HEK293T (cell line): ENCODE measurements at regions not wholly inside any gene's neighbourhood (a gene's known extent, or its start where the extent isn't known, plus 50 kb on each side); places are given as distances from the start of the nearest gene placed in this dataset.

Source experiments
- CTCF ChIA-PET: fragments of 350-600 bp; formaldehyde crosslinking; extraction: SDS; loops from one replicate; lab custom pipeline; 2021; ENCODE audit warnings: antibody characterized with exemption, inconsistent platforms; lab: Yijun Ruan, JAX
- POLR2A ChIA-PET: fragments of 350-600 bp; formaldehyde crosslinking; extraction: SDS; loops from one replicate; lab custom pipeline; 2020; ENCODE audit warnings: antibody characterized with exemption, inconsistent platforms; lab: Yijun Ruan, JAX
- DNase-seq: peaks from one replicate; pipeline ENCODE4 v3.0.0; 2012; ENCODE audit warnings: mixed read lengths; ENCODE audit errors: extremely low spot score
- ARNT ChIP-seq: fragments of 450-650 bp; IDR thresholded peaks from 2 replicates; pipeline ENCODE4 v1.6.1; 2017; ENCODE audit warnings: mild to moderate bottlenecking
- BHLHE40 ChIP-seq: fragments of 450-650 bp; IDR thresholded peaks from 2 replicates; pipeline ENCODE4 v1.6.1; 2016; ENCODE audit warnings: mild to moderate bottlenecking, moderate library complexity, borderline replicate concordance
- CTBP1 ChIP-seq: fragments of 450-650 bp; IDR thresholded peaks from 2 replicates; pipeline ENCODE4 v1.6.1; 2016; ENCODE audit warnings: borderline replicate concordance
- ELF4 ChIP-seq: fragments of 450-650 bp; IDR thresholded peaks from 2 replicates; pipeline ENCODE4 v1.6.1; 2017; ENCODE audit warnings: antibody characterized with exemption
- FOXA1 ChIP-seq: fragments of 450-650 bp; IDR thresholded peaks from 2 replicates; pipeline ENCODE4 v1.6.1; 2016; ENCODE audit warnings: mild to moderate bottlenecking
- FOXK2 ChIP-seq: fragments of 450-650 bp; IDR thresholded peaks from 2 replicates; pipeline ENCODE4 v1.6.1; 2016; ENCODE audit warnings: mild to moderate bottlenecking
- FOXM1 ChIP-seq: fragments of 450-650 bp; IDR thresholded peaks from 2 replicates; pipeline ENCODE4 v1.6.1; 2017; ENCODE audit warnings: mild to moderate bottlenecking, borderline replicate concordance
- HDGF ChIP-seq: fragments of 450-650 bp; IDR thresholded peaks from 2 replicates; pipeline ENCODE4 v1.6.1; 2017; ENCODE audit warnings: antibody characterized with exemption, borderline replicate concordance
- L3MBTL2 ChIP-seq: fragments of 450-650 bp; conservative IDR thresholded peaks from 2 replicates; pipeline ENCODE4 v1.6.1; 2016; ENCODE audit warnings: mild to moderate bottlenecking
- LEF1 ChIP-seq: fragments of 450-650 bp; IDR thresholded peaks from 2 replicates; pipeline ENCODE4 v1.6.1; 2017; ENCODE audit warnings: mild to moderate bottlenecking, borderline replicate concordance
- NFRKB ChIP-seq: fragments of 450-650 bp; IDR thresholded peaks from 2 replicates; pipeline ENCODE4 v1.6.1; 2016; ENCODE audit warnings: mild to moderate bottlenecking, moderate library complexity
- PKNOX1 ChIP-seq: fragments of 450-650 bp; IDR thresholded peaks from 2 replicates; pipeline ENCODE4 v1.6.1; 2016
- SP1 ChIP-seq: fragments of 450-650 bp; IDR thresholded peaks from 2 replicates; pipeline ENCODE4 v1.6.1; 2017
- SUZ12 ChIP-seq: fragments of 450-650 bp; IDR thresholded peaks from 2 replicates; pipeline ENCODE4 v1.6.1; 2016; ENCODE audit warnings: mild to moderate bottlenecking
- TARDBP ChIP-seq: fragments of 450-650 bp; IDR thresholded peaks from 2 replicates; pipeline ENCODE4 v1.6.1; 2016
- ZNF384 ChIP-seq: fragments of 450-650 bp; IDR thresholded peaks from 2 replicates; pipeline ENCODE4 v1.6.1; 2016

GRCh38 chr1:58887059-58887458 lies 103.2 kb upstream of the JUN start:
- ChIA-PET POLR2A (no interaction called here), CTCF (no interaction called here)
- no peak for DNase-seq
- TF ChIP-seq ZNF384 (no peak), ARNT (no peak), ELF4 (no peak), PKNOX1 (no peak), TARDBP (no peak), LEF1 (no peak), HDGF (no peak)

GRCh38 chr1:58888833-58889232 lies 105.0 kb upstream of the JUN start:
- no peak for DNase-seq
- TF ChIP-seq ARNT (no peak), NFRKB (no peak), FOXA1 (no peak), SUZ12 (no peak), SP1 (no peak)
- ChIA-PET CTCF (no interaction called here), POLR2A (interaction anchor here (1.5 kb wide), 1 partner anchor 108 kb away, joined by 3 read pairs; no protein-coding TSS in a partner anchor)

GRCh38 chr1:58890113-58890512 lies 106.3 kb upstream of the JUN start:
- ChIA-PET POLR2A (interaction anchor here (1.5 kb wide), 1 partner anchor 109 kb away, joined by 3 read pairs; no protein-coding TSS in a partner anchor), CTCF (no interaction called here)
- DNase-seq, result no peak
- TF ChIP-seq LEF1, result no peak
- no peak for TF ChIP-seq SUZ12
- TF ChIP-seq FOXA1, result no peak
- TF ChIP-seq L3MBTL2, result no peak
- no peak for TF ChIP-seq PKNOX1
- TF ChIP-seq ZNF384, result no peak

GRCh38 chr1:58890609-58891008 lies 106.8 kb upstream of the JUN start:
- no peak for DNase-seq
- ChIA-PET POLR2A (interaction anchor here (0.9 kb wide), 1 partner anchor 107 kb away, joined by 3 read pairs; the partner anchor contains the start of gene JUN), CTCF (no interaction called here)
- TF ChIP-seq LEF1 (no peak), ZNF384 (no peak), SUZ12 (no peak), FOXA1 (no peak)

GRCh38 chr1:58891347-58891746 lies 107.5 kb upstream of the JUN start:
- ChIA-PET CTCF (interaction anchor here (0.6 kb wide), 1 partner anchor 77 kb away, joined by 4 read pairs; no protein-coding TSS in a partner anchor), POLR2A (interaction anchor here (0.9 kb wide), 1 partner anchor 108 kb away, joined by 3 read pairs; the partner anchor contains the start of gene JUN)
- no peak for TF ChIP-seq LEF1
- no peak for TF ChIP-seq SP1
- DNase-seq, result no peak

- TF ChIP-seq FOXK2, result no peak
- no peak for TF ChIP-seq SP1
- TF ChIP-seq BHLHE40, result no peak
- no peak for TF ChIP-seq PKNOX1
- TF ChIP-seq HDGF, result no peak
- TF ChIP-seq ARNT, result no peak
- no peak for TF ChIP-seq TARDBP
- no peak for TF ChIP-seq CTBP1
- no peak for TF ChIP-seq ZNF384
- no peak for TF ChIP-seq NFRKB
- TF ChIP-seq FOXA1, result no peak
- TF ChIP-seq ELF4, result no peak
- no peak for TF ChIP-seq L3MBTL2
- TF ChIP-seq FOXM1, result no peak
- TF ChIP-seq SUZ12, result no peak
- no peak for TF ChIP-seq LEF1
- POLR2A ChIA-PET, result interaction anchor here (1.9 kb wide), 1 partner anchor 110 kb away, joined by 8 read pairs; the partner anchor contains the start of gene JUN
- CTCF ChIA-PET, result interaction anchor here (0.6 kb wide), 1 partner anchor 140 kb away, joined by 3 read pairs; no protein-coding TSS in a partner anchor
- no peak for DNase-seq
Measured at GRCh38 chr1:58893257-58893869, 109.5 kb upstream of the JUN start.

GRCh38 chr1:58895082-58895481 lies 111.2 kb upstream of the JUN start:
- ChIA-PET POLR2A (no interaction called here), CTCF (no interaction called here)
- TF ChIP-seq PKNOX1, result no peak
- no peak for DNase-seq
